ENCODE measurements at regions not wholly inside any gene's neighbourhood (a gene's known extent, or its start where the extent isn't known, plus 50 kb on each side); places are given as distances from the start of the nearest gene placed in this dataset.

DNA sequence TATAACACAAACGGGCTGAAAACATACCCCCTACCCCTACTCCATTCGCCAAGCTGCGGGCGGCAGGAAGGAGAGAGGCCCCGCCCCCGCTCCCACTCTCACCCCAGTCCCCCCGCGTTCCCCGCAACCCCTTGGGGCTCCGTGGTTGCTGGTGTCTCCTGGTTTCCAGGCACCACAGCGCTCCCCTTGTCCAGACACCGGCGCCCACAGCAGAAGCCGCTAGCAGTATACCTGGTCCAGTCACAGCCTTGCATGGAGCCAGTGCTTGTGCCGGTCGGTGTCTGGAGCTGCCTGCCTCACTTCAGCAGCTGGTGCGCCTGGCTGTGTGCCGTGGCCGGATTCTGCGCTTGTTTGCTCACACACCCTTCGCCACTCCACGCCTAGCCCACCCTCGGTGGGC is 240.5 kb upstream of the DAB2 start:
- DNase-seq (ENCODE audit: extremely low spot score) = no peak
- POLR2A ChIA-PET = no interaction called here
- CTCF ChIA-PET = no interaction called here
- TF ChIP-seq HDGF (IDR thresholded peaks at IDR 0.05; ENCODE audit: borderline replicate concordance) = no peak
- TF ChIP-seq, protein P1, sequence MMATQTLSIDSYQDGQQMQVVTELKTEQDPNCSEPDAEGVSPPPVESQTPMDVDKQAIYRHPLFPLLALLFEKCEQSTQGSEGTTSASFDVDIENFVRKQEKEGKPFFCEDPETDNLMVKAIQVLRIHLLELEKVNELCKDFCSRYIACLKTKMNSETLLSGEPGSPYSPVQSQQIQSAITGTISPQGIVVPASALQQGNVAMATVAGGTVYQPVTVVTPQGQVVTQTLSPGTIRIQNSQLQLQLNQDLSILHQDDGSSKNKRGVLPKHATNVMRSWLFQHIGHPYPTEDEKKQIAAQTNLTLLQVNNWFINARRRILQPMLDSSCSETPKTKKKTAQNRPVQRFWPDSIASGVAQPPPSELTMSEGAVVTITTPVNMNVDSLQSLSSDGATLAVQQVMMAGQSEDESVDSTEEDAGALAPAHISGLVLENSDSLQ (IDR thresholded peaks at IDR 0.05) = no peak
- TF ChIP-seq TARDBP (IDR thresholded peaks at IDR 0.05) = no peak
- no peak for TF ChIP-seq FOXK2 (IDR thresholded peaks at IDR 0.05)
- TF ChIP-seq LEF1 (IDR thresholded peaks at IDR 0.05; ENCODE audit: borderline replicate concordance) = no peak
- TF ChIP-seq CTBP1 (IDR thresholded peaks at IDR 0.05; ENCODE audit: borderline replicate concordance) = no peak
- no peak for TF ChIP-seq ARNT (IDR thresholded peaks at IDR 0.05)

DNA sequence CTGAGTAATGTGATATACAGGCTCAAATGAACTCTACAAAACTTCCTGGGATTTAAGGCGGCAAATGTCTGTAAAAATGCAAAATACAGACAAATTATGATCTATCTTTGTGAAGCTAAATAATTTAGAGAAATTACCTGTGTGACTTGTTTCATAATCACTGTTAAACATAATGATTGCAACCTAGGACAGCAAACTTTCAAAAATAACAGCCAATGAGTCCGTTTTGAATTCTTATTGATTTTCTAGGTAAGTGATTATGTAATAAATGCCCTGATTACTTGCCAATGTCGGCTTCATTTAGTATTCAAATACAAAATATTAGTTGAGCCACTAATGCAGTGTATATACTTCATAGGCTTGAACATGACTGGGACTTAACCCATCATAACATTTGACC is 238.2 kb upstream of the DAB2 start:
- CTCF ChIA-PET = no interaction called here
- DNase-seq (ENCODE audit: extremely low spot score) = no peak
- POLR2A ChIA-PET = no interaction called here
- TF ChIP-seq LEF1 (IDR thresholded peaks at IDR 0.05; ENCODE audit: borderline replicate concordance) (no peak), CTBP1 (IDR thresholded peaks at IDR 0.05; ENCODE audit: borderline replicate concordance) (no peak), ZNF384 (IDR thresholded peaks at IDR 0.05) (no peak), FOXK2 (IDR thresholded peaks at IDR 0.05) (no peak), TARDBP (IDR thresholded peaks at IDR 0.05) (no peak), FOXA1 (IDR thresholded peaks at IDR 0.05) (no peak), NFRKB (IDR thresholded peaks at IDR 0.05) (no peak), FOXM1 (IDR thresholded peaks at IDR 0.05; ENCODE audit: borderline replicate concordance) (no peak), BHLHE40 (IDR thresholded peaks at IDR 0.05; ENCODE audit: borderline replicate concordance) (no peak), L3MBTL2 (conservative IDR thresholded peaks at IDR 0.05) (no peak), ARNT (IDR thresholded peaks at IDR 0.05) (no peak)
- TF ChIP-seq, protein P1 (IDR thresholded peaks at IDR 0.05) = no peak

DNA sequence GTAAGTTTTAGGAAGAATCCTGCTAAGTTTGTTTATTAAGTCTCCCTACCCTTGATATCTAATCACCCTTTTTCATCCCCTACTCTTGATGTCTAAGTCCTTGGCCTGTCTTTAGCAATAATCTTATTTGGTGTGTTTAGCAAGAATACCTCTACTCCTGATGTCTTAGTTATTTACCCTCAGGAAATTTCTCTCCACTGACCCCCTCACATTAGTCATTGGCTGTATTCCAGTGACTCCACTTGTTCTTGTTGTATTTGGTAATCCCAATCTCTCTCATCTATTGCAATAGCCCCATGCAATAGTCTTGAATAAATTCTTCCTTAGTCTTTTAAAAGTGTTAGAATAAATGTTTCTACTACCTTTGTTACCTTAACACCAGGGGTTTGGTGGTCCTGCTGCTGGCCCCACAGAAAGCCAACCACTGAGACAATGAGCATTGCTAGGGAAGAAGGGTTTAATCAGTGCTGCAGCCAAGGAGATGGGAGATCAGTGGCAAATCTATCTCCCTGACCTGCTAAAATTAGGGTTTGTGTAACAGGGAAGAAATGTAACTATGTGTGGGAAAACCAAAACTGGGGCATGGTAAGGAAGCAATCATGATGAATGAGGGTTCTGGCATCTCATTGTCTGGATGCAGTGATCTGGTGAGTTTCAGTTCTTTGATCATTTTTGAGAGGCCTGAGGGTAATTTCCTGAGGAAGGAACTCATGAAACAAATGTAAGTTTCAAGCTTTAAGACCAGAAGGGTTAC is 236.4 kb upstream of the DAB2 start:
- no peak for TF ChIP-seq SP1 (IDR thresholded peaks at IDR 0.05)
- TF ChIP-seq BHLHE40 (IDR thresholded peaks at IDR 0.05; ENCODE audit: borderline replicate concordance) = no peak
- no peak for TF ChIP-seq HDGF (IDR thresholded peaks at IDR 0.05; ENCODE audit: borderline replicate concordance)
- no peak for TF ChIP-seq ZNF384 (IDR thresholded peaks at IDR 0.05)
- no peak for TF ChIP-seq TARDBP (IDR thresholded peaks at IDR 0.05)
- ChIA-PET CTCF (no interaction called here), POLR2A (no interaction called here)
- no peak for DNase-seq (ENCODE audit: extremely low spot score)

DNA sequence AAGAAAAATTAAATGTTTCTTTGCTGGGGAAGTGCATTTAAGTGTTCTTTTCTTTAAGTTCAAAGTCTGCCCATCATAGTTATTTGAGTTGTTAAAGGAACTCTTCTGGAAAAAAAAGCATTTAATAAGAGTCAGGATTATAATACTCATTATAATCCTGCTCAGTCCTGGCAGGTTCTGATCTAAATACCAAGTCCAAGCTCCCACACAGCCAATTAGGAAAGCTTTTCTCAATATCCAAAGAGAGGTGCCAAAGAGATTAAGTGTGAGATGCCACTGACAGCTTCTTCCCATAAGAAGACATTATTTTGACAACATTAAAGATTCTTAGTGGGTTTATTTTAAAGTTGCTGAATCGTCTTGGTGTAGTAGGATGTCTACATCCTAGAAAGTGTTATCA is 235.2 kb upstream of the DAB2 start:
- no peak for TF ChIP-seq BHLHE40 (IDR thresholded peaks at IDR 0.05; ENCODE audit: borderline replicate concordance)
- no peak for TF ChIP-seq FOXA1 (IDR thresholded peaks at IDR 0.05)
- TF ChIP-seq SP1 (IDR thresholded peaks at IDR 0.05) = no peak
- TF ChIP-seq, protein P1 (IDR thresholded peaks at IDR 0.05) = no peak
- TF ChIP-seq FOXM1 (IDR thresholded peaks at IDR 0.05; ENCODE audit: borderline replicate concordance) = no peak
- TF ChIP-seq CTBP1 (IDR thresholded peaks at IDR 0.05; ENCODE audit: borderline replicate concordance) = no peak
- TF ChIP-seq FOXK2 (IDR thresholded peaks at IDR 0.05) = no peak
- TF ChIP-seq ELF4 (IDR thresholded peaks at IDR 0.05) = no peak
- ChIA-PET POLR2A (no interaction called here), CTCF (interaction anchor here (0.6 kb wide), 1 partner anchor 989 kb away, joined by 3 read pairs; no protein-coding TSS in a partner anchor)
- no peak for DNase-seq (ENCODE audit: extremely low spot score)

DNA sequence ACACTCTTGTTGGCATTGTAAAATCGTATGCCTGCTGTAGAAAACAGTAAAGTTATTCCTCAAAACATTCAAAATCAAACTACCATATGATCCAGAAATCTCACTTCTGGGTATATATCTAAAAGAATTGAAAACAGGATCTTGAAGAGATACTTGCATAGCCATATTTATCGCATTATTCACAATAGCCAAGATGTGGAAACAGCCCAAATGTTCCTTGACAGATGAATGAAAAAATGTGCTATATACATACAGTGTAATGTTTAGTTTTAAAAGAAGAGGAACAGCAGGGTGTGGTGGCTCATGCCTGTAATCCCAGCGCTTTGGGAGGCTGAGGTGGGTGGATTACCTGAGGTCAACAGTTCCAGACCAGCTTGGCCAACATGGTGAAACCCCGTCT is 234.1 kb upstream of the DAB2 start:
- ChIA-PET CTCF (no interaction called here), POLR2A (no interaction called here)
- DNase-seq (ENCODE audit: extremely low spot score) = no peak
- TF ChIP-seq FOXA1 (IDR thresholded peaks at IDR 0.05) (no peak), SP1 (IDR thresholded peaks at IDR 0.05) (no peak), LEF1 (IDR thresholded peaks at IDR 0.05; ENCODE audit: borderline replicate concordance) (no peak), ELF4 (IDR thresholded peaks at IDR 0.05) (no peak), BHLHE40 (IDR thresholded peaks at IDR 0.05; ENCODE audit: borderline replicate concordance) (no peak), NFRKB (IDR thresholded peaks at IDR 0.05) (no peak)

DNA sequence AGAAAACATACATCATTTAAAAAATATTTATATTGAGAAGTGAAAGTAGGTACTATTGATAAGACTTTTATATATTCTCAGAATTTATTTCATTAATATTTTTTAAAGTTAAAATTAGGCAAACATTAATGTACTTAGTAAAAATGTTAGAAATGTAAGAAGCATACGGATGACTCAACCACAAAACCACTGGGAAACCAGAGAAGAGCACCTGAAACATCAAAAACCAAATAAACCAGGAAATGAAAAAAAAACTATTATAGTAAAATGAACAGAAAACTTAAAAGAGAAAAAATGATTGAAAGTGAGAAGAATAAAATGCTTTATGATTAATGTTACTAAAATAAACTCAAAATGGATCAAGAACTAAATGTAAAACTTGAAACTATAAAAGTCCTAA is 233.2 kb upstream of the DAB2 start:
- TF ChIP-seq HDGF (IDR thresholded peaks at IDR 0.05; ENCODE audit: borderline replicate concordance) (no peak), LEF1 (IDR thresholded peaks at IDR 0.05; ENCODE audit: borderline replicate concordance) (no peak), ZNF384 (IDR thresholded peaks at IDR 0.05) (no peak), SP1 (IDR thresholded peaks at IDR 0.05) (no peak), SUZ12 (IDR thresholded peaks at IDR 0.05) (no peak), BHLHE40 (IDR thresholded peaks at IDR 0.05; ENCODE audit: borderline replicate concordance) (no peak), FOXA1 (IDR thresholded peaks at IDR 0.05) (no peak), FOXK2 (IDR thresholded peaks at IDR 0.05) (no peak), TARDBP (IDR thresholded peaks at IDR 0.05) (no peak), ELF4 (IDR thresholded peaks at IDR 0.05) (no peak), L3MBTL2 (conservative IDR thresholded peaks at IDR 0.05) (no peak), FOXM1 (IDR thresholded peaks at IDR 0.05; ENCODE audit: borderline replicate concordance) (no peak), CTBP1 (IDR thresholded peaks at IDR 0.05; ENCODE audit: borderline replicate concordance) (no peak), ARNT (IDR thresholded peaks at IDR 0.05) (no peak), NFRKB (IDR thresholded peaks at IDR 0.05) (no peak)
- TF ChIP-seq, protein P1 (IDR thresholded peaks at IDR 0.05) = no peak
- no peak for DNase-seq (ENCODE audit: extremely low spot score)
- ChIA-PET POLR2A (no interaction called here), CTCF (no interaction called here)
